Adrenal gland (tissue), 9 donors: ENCODE measurements at regions not wholly inside any gene's neighbourhood (a gene's known extent, or its start where the extent isn't known, plus 50 kb on each side); places are given as distances from the start of the nearest gene placed in this dataset.

Source experiments
- DNase-seq, 7 donors: peaks; one replicate each; pipeline ENCODE4 v3.0.0-alpha.2; 2019 to 2020
- H3K27ac ChIP-seq, 5 donors: fragments of 200-600 bp; sonication (generic) in 4 of 5; 1 replicate in 3 of 5; 2 replicates in 2 of 5; pipeline versions ENCODE4 v1.5.1 to v1.8.0; 2016 to 2020; ENCODE audit warnings: mild to moderate bottlenecking in 1 of 5
- H3K27me3 ChIP-seq: fragments of 200-600 bp; 2 replicates; pipeline ENCODE4 v1.8.0; 2021
- H3K36me3 ChIP-seq, 2 donors: fragments of 200-600 bp; replicated peaks in 1 of 2; 1 replicate in 1 of 2; 2 replicates in 1 of 2; pipeline versions ENCODE4 v1.5.1 to v1.8.0; 2018 to 2022
- H3K4me1 ChIP-seq, 2 donors: fragments of 200-600 bp; replicated peaks in 1 of 2; 1 replicate in 1 of 2; 2 replicates in 1 of 2; pipeline versions ENCODE4 v1.5.1 to v1.8.0; 2018 to 2021
- H3K4me3 ChIP-seq, 4 donors: fragments of 200-600 bp; sonication (generic) in 3 of 4; one replicate each; pipeline ENCODE4 v1.5.1; 2016 to 2018
- H3K9me3 ChIP-seq, 3 donors: fragments of 200-600 bp; sonication (generic) in 1 of 3; replicated peaks in 1 of 3; 1 replicate in 2 of 3; 2 replicates in 1 of 3; pipeline versions ENCODE4 v1.5.1 to v1.8.0; 2016 to 2021
- POLR2A ChIP-seq, 2 donors: fragments of 450-650 bp; IDR thresholded peaks; one replicate each; pipeline ENCODE4 v1.6.1; 2017; ENCODE audit warnings: antibody characterized with exemption in 2 of 2, mild to moderate bottlenecking in 2 of 2, moderate library complexity in 1 of 2
- WGBS, 4 donors: extraction: QIAGEN DNeasy Blood & Tissue Kit in 2 of 4; methylation state at CpG; one replicate each; pipeline versions ENCODE4 v1.1.5 to v1.1.7; 2013 to 2017; 5-methylcytosine and 5-hydroxymethylcytosine counted together
- intact Hi-C, 2 donors: fragments of 100-400 bp; cut with DNase I; formaldehyde crosslinking; loops; one replicate each; pipeline versions ENCODE4 v1.14.1 to v1.15.0; 2022 to 2023
- TF ChIP-seq, protein P1 (sequence below), 6 experiments: fragments of 450-650 bp in 4 of 6; fragments of 200-600 bp in 2 of 6; sonication (generic) in 1 of 6; IDR thresholded peaks; 1 replicate in 5 of 6; 2 replicates in 1 of 6; pipeline versions ENCODE4 v1.5.1 to v1.8.0; 2016 to 2021; ENCODE audit warnings: antibody characterized with exemption in 6 of 6, mild to moderate bottlenecking in 2 of 6, moderate library complexity in 1 of 6
- donor health status: healthy with polysubstance abuse.
- donor health status: Bipolar disorder and iron deficiency.
- donor health status: DM: yes; HTN: yes; CAD: no.
- donor health status: DM: no; HTN: no; CAD: no.
- donor health status: DM: no; HTN: no; CAD: no.

GRCh38 chr11:42555190-42555589, 756.6 kb upstream of the API5 start:
- Histone ChIP-seq H3K4me1 (no peaks in the 10 kb centered on the region), H3K27ac (no peak overlapping the region), H3K27me3 (no peaks in the 10 kb centered on the region), H3K36me3 (no peaks in the 10 kb centered on the region), H3K4me3 (no peak overlapping the region), H3K9me3 (no peaks in the 10 kb centered on the region)
- intact Hi-C loops: no loop called here
- 57 to 70% (median 65%) methylated on average over 2 of the region's 2 CpGs for WGBS, 4 donors
- DNase-seq: no peak
- no peak for TF ChIP-seq POLR2A (IDR thresholded peaks at IDR 0.05)
- TF ChIP-seq, protein P1, sequence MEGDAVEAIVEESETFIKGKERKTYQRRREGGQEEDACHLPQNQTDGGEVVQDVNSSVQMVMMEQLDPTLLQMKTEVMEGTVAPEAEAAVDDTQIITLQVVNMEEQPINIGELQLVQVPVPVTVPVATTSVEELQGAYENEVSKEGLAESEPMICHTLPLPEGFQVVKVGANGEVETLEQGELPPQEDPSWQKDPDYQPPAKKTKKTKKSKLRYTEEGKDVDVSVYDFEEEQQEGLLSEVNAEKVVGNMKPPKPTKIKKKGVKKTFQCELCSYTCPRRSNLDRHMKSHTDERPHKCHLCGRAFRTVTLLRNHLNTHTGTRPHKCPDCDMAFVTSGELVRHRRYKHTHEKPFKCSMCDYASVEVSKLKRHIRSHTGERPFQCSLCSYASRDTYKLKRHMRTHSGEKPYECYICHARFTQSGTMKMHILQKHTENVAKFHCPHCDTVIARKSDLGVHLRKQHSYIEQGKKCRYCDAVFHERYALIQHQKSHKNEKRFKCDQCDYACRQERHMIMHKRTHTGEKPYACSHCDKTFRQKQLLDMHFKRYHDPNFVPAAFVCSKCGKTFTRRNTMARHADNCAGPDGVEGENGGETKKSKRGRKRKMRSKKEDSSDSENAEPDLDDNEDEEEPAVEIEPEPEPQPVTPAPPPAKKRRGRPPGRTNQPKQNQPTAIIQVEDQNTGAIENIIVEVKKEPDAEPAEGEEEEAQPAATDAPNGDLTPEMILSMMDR (IDR thresholded peaks at IDR 0.05): no peak

GRCh38 chr11:42571131-42571877, 740.5 kb upstream of the API5 start:
- no peak for TF ChIP-seq POLR2A (IDR thresholded peaks at IDR 0.05)
- TF ChIP-seq, protein P1 (IDR thresholded peaks at IDR 0.05): no peak
- WGBS, 4 donors: 73 to 90% (median 81%) methylated on average over 12 of the region's 12 CpGs
- intact Hi-C loops: no loop called here

DNA sequence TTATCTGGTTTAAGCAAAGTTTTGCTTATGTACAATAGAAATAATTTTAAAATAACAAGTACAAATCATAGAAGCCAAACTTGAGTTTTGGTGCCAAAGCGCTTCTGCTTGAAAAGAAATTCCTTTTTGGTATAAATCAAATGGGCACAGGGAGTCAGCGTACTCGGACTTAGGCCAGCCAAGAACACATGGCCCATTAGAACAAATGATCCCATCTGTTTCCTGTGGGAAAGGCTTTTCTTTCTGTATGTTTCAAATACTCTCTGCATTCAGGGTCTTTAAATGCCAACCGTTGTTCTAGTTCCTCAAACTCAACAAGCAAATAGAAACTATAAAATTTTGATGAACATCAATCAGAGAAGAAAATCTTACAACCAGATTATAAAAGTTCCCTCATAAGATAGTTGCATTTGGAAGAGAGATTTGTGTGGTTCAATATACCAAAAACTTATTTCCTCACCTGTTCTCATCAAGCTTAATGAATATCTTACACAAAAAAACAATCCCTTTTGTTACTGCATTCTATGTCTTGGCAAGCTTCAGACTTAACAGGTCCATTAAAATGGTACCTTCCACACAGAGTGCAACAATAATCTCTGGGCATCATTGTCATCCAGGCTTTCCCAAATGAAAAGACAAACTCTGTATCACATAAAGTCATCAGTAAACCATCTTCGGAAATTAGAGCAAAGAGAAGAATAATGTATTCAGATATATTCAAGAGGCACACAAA, 739.8 kb upstream of the API5 start:
- TF ChIP-seq, protein P1 (IDR thresholded peaks at IDR 0.05): no peak
- TF ChIP-seq POLR2A (IDR thresholded peaks at IDR 0.05): no peak
- Histone ChIP-seq H3K4me3 (no peak overlapping the region), H3K27me3 (no peaks in the 10 kb centered on the region), H3K27ac (no peak overlapping the region), H3K9me3 (no peaks in the 10 kb centered on the region), H3K4me1 (no peaks in the 10 kb centered on the region), H3K36me3 (no peaks in the 10 kb centered on the region)
- no peak for DNase-seq
- intact Hi-C loops: no loop called here
- WGBS, 4 donors: 63 to 69% (median 64%) methylated on average over 5 of the region's 5 CpGs

More at GRCh38 chr11:42571131-42571877, 740.5 kb upstream of the API5 start:
- DNase-seq: no peak
- Histone ChIP-seq H3K9me3 (no peaks in the 10 kb centered on the region), H3K27ac (no peak overlapping the region), H3K36me3 (no peaks in the 10 kb centered on the region), H3K4me3 (no peak overlapping the region), H3K4me1 (no peaks in the 10 kb centered on the region), H3K27me3 (no peaks in the 10 kb centered on the region)

DNA sequence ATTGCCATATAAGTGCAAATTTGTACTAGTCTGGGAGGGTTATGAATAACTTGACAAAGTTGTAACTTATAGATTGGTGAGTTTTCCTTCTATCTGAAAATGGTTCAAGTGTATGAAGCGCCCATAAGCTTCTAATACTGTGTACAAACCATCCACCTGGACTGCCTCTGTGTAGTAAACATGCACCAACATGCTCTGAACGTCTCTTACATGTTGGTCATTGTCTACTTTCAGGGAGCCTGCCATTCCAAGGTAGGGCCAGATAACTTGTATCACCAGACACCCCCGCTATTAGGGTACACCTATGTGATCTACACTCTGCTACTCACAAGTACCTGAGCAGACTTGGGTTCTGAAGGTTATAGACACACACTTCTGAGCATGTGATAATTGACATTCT, 735.5 kb upstream of the API5 start:
- Histone ChIP-seq H3K27me3 (no peaks in the 10 kb centered on the region), H3K36me3 (no peaks in the 10 kb centered on the region), H3K27ac (no peak overlapping the region), H3K4me1 (no peaks in the 10 kb centered on the region), H3K4me3 (no peak overlapping the region), H3K9me3 (no peaks in the 10 kb centered on the region)
- 71 to 84% (median 83%) methylated on average over 2 to 3 of the region's 3 CpGs for WGBS, 4 donors
- no peak for DNase-seq
- intact Hi-C loops: no loop called here
- TF ChIP-seq POLR2A (IDR thresholded peaks at IDR 0.05): no peak
- TF ChIP-seq, protein P1 (IDR thresholded peaks at IDR 0.05): no peak
